GM18505 (cell line): ENCODE measurements at regions not wholly inside any gene's neighbourhood (a gene's known extent, or its start where the extent isn't known, plus 50 kb on each side); places are given as distances from the start of the nearest gene placed in this dataset.
"Not testable (repeated sequence)": the region's sequence is repeated elsewhere in the genome, so short reads cannot be mapped to it uniquely, and the experiment has no call there.

Experiments used
- ATAC-seq: cut with Tn5 transposase; IDR thresholded peaks from one replicate; pipeline ENCODE4 v1.9.1; 2021; ENCODE audit not compliant: unreplicated experiment
- POLR2A ChIP-seq: IDR thresholded peaks from 4 replicates; pipeline ENCODE4 v1.6.1; 2011; ENCODE audit warnings: borderline replicate concordance; ENCODE audit not compliant: insufficient read depth, insufficient read length; ENCODE audit errors: extremely low read depth

DNA sequence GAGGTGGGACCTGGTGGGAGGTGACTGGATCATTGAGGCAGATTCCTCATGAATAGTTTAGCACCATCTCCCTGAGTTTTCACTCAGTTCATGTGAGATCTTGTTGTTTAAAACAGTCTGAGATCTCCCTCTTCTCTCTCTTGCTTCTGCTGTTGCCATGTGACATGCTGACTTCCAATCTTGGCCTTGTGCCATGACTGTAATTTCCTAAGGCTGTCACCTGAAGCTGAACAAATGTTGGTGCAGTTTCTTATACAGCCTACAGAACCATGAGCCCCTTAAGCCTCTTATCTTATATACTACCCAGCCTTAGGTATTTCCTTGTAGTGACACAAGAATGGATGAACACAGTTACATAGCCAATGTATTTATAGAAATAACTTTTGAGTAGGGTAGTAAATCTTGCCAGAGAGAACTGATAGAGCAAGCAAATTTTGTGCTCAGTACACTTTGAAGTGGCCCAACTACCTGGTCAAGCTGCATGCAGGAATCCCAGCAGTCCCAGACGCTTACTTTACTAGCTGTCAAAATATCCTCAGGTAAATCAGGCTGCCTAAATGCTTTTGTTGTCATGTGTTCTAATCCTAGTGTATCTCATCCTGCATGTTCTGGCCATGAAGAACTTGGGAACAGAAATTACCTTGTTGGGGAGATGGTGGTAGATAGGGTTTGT lies 445.6 kb upstream of the MIS18BP1 start:
- ATAC-seq = no peak
- no peak for TF ChIP-seq POLR2A

GRCh38 chr14:45686771-45687170 lies 433.8 kb upstream of the MIS18BP1 start:
- no peak for ATAC-seq
- no peak for TF ChIP-seq POLR2A

- ATAC-seq = no peak
- TF ChIP-seq POLR2A = no peak
Observed at GRCh38 chr14:45680531-45680930, 427.5 kb upstream of the MIS18BP1 start.

DNA sequence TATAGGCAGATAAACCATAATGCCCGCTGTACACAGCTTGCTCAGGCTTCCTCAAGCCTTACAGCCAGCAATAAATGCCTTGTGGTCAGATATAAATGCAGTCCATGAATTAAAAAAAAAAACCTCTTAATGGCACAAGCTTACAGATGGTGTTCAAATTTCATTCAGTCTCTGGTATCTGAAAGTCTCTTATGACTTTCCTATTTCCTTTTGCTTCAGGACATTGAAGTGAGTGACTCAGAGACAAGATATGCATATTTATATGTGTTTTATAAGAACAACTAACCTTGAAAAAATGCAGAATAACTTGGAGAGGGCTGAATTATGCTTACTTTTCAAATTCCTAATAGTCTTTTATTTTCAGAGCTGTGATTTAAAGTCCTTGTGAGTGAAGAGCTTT lies 426.9 kb upstream of the MIS18BP1 start:
- ATAC-seq = no peak
- no peak for TF ChIP-seq POLR2A

DNA sequence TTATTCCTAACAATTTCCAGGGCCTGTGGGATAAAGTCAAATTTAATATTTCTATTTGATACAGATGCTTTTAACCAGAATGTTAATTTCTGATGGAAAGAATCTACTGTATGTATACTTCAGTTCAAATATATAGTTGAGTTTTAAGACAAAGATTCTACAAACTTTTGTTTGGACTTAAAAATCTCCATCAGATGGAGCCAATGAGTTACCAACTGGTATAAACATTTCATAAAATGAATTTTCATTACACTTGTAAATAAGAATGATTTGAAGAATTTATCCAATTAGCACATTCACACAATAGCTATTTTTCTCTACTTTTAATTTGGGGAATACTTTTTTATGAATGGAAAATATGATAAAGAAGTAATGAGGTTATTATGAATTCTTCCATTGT lies 425.2 kb upstream of the MIS18BP1 start:
- no peak for ATAC-seq
- TF ChIP-seq POLR2A = no peak

GRCh38 chr14:45673420-45673819 lies 420.4 kb upstream of the MIS18BP1 start:
- ATAC-seq = no peak
- no peak for TF ChIP-seq POLR2A

DNA sequence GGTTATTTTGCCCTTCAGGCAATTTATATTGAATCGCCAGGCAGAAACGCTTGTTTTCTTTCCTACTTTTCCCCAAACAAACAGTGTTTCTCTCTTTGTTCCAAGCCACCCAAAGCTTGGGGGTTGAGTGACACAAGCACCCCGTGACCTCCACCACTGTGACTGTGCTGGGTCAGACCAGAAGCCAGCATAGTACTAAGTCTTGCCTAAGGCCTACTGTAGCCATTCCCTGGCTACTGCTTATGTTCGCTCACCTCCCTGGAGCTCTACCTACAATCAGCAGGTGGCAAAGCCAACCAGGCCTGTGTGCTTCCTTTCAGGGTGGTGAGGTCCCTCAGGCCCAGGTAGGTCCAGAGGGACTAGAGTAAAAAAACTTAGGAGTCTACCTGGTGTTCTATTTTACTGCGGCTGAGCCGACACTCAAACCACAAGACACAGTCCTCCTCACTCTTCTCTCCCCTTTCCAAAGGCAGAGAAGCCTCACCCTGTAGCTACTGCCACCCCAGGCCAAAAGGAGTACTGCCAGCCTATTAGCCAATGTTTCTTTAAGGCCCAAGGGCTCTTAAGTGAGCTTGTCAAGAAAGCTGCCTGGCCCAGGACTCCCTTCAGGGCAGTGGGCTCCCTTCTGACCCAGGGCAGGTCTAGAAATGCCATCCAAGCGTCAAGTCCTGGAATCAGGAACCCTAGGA lies 411.8 kb upstream of the MIS18BP1 start:
- TF ChIP-seq POLR2A = no peak

GRCh38 chr14:45658917-45659299 lies 405.9 kb upstream of the MIS18BP1 start:
- no peak for TF ChIP-seq POLR2A
- ATAC-seq = no peak

More for the DNA sequence above, 411.8 kb upstream of the MIS18BP1 start:
- no peak for ATAC-seq

DNA sequence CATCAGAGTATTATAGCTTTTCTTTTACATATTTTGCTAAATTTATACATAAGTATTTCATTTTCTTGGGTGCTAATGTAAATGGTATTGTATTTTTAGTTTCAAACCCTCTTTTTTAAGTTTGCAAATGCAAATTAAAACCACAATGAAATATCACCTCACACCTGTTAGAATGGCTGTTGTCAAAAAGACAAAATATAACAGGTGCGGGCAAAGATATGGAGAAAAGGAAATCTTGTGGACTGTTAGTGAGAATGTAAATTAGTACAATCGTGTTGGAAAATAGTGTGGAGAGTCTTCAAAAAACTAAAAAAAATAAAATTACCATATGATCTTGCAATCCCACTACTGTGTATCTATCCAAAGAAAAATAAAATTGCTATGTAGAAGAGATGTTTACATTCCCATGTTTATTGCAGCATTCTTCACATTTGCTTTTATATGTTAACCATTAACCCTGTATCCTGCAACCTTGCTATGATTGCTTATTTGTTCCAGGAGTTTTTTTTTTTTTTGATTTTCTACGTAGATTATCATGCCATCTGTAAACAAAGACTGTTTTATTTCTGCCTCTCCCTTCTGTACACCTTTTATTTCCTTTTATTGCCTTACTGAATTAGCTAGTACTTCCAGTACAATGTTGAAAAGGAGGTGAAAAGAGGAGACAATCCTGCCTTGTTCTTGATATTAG lies 405.4 kb upstream of the MIS18BP1 start:
- no peak for ATAC-seq

DNA sequence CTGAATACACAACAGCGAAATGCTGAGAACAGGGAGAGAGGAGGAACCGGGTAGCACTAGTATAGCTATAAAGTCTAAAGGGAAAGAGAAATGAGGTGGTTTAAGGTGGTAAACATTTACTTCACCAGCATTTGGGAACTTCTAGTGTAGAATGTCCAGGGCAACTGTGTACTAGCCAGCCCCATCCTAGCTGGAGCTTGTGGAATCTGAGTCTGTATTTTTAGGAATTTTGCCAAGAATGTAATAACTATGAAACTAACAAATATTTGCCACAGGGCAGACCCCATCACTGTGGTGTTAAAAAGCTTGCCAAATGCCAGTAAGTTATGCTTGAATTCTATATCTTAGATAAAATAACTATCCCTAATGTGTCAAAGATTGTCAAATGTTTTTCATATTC lies 398.9 kb upstream of the MIS18BP1 start:
- ATAC-seq = no peak

More for the DNA sequence above, 405.4 kb upstream of the MIS18BP1 start:
- no peak for TF ChIP-seq POLR2A

GRCh38 chr14:45650754-45651153 lies 397.8 kb upstream of the MIS18BP1 start:
- ATAC-seq = no peak
- TF ChIP-seq POLR2A = no peak

More for the DNA sequence above, 398.9 kb upstream of the MIS18BP1 start:
- TF ChIP-seq POLR2A = no peak

- ATAC-seq = no peak
- TF ChIP-seq POLR2A = no peak
Observed at GRCh38 chr14:45649051-45649450, 396.0 kb upstream of the MIS18BP1 start.

- no peak for ATAC-seq
Observed at GRCh38 chr14:45641541-45641940, 388.5 kb upstream of the MIS18BP1 start.

GRCh38 chr14:45634651-45635441 lies 381.8 kb upstream of the MIS18BP1 start:
- ATAC-seq = not testable (repeated sequence)

More at GRCh38 chr14:45641541-45641940, 388.5 kb upstream of the MIS18BP1 start:
- TF ChIP-seq POLR2A = no peak
